Sigmoid colon (tissue), 6 donors: ENCODE measurements at regions not wholly inside any gene's neighbourhood (a gene's known extent, or its start where the extent isn't known, plus 50 kb on each side); places are given as distances from the start of the nearest gene placed in this dataset.

Experiments
- DNase-seq: peaks from one replicate; pipeline ENCODE4 v3.0.0-alpha.2; 2019
- H3K27ac ChIP-seq, 4 donors: fragments of 200-600 bp; sonication (generic); one replicate each; pipeline ENCODE4 v1.5.1; 2016 to 2019; ENCODE audit warnings: mild to moderate bottlenecking in 1 of 4
- H3K27me3 ChIP-seq, 3 donors: fragments of 200-600 bp; sonication (generic); one replicate each; pipeline ENCODE4 v1.5.1; 2019; ENCODE audit warnings: mild to moderate bottlenecking in 1 of 3
- H3K36me3 ChIP-seq, 4 donors: fragments of 200-600 bp; sonication (generic); one replicate each; pipeline ENCODE4 v1.5.1; 2016 to 2019
- H3K4me1 ChIP-seq, 4 donors: fragments of 200-600 bp; sonication (generic); one replicate each; pipeline ENCODE4 v1.5.1; 2017 to 2019
- H3K4me3 ChIP-seq, 4 donors: fragments of 200-600 bp; sonication (generic); one replicate each; pipeline ENCODE4 v1.5.1; 2017 to 2019; ENCODE audit warnings: mild to moderate bottlenecking in 2 of 4, moderate library complexity in 1 of 4
- H3K9me3 ChIP-seq, 4 donors: fragments of 200-600 bp in 3 of 4; sonication (generic) in 3 of 4; one replicate each; pipeline versions ENCODE4 v1.5.1 to v1.6.1; 2013 to 2019
- EP300 ChIP-seq, 4 donors: sonication (generic); formaldehyde crosslinking; IDR thresholded peaks; one replicate each; pipeline ENCODE4 v1.6.1; 2017; ENCODE audit warnings: antibody characterized with exemption in 4 of 4
- POLR2A ChIP-seq, 2 donors: fragments of 450-650 bp; IDR thresholded peaks; one replicate each; pipeline ENCODE4 v1.6.1; 2016; ENCODE audit warnings: antibody characterized with exemption in 2 of 2, mild to moderate bottlenecking in 2 of 2, moderate library complexity in 2 of 2
- POLR2AphosphoS5 ChIP-seq, 4 donors: sonication (generic); formaldehyde crosslinking; IDR thresholded peaks; one replicate each; pipeline ENCODE4 v1.6.1; 2017; ENCODE audit warnings: antibody characterized with exemption in 4 of 4
- WGBS, 2 donors: extraction: QIAGEN DNeasy Blood & Tissue Kit; methylation state at CpG; one replicate each; pipeline ENCODE4 v1.1.7; 2013; 5-methylcytosine and 5-hydroxymethylcytosine counted together
- intact Hi-C: fragments of 100-400 bp; cut with DNase I; formaldehyde crosslinking; loops from one replicate; pipeline ENCODE4 v1.15.1; 2023
- TF ChIP-seq, protein P1 (sequence below), 4 experiments: fragments of 450-650 bp in 3 of 4; fragments of 200-600 bp in 1 of 4; IDR thresholded peaks; one replicate each; pipeline ENCODE4 v1.5.1; 2016 to 2019; ENCODE audit warnings: antibody characterized with exemption in 4 of 4, mild to moderate bottlenecking in 3 of 4, moderate library complexity in 2 of 4
- donor health status: healthy with polysubstance abuse.
- donor health status: healthy.

DNA sequence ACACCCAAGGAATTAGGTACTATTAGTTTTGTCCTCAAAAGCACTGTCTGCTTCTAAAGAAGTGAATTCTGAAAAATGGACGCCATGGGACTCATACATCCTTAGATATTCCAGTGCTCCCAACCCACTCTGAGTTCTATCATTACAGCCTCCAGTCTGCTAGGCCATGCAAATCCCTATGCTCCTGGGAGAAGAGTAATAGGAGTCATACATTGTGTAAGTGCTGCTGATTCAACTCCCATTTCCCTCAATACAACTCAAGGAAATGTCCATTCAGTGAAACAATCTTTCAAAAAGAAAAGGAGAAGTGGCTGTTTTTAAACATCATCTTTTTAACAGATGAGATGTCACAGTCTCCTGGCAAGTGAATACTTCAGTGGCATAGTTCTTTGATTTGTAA lies 590.2 kb upstream of the LRRC4C start:
- no peaks in the 10 kb centered on the region for H3K4me1 ChIP-seq
- H3K36me3 ChIP-seq = no peaks in the 10 kb centered on the region
- intact Hi-C loops = no loop called here
- no peaks in the 10 kb centered on the region for H3K9me3 ChIP-seq
- no peak for DNase-seq
- TF ChIP-seq, protein P1, sequence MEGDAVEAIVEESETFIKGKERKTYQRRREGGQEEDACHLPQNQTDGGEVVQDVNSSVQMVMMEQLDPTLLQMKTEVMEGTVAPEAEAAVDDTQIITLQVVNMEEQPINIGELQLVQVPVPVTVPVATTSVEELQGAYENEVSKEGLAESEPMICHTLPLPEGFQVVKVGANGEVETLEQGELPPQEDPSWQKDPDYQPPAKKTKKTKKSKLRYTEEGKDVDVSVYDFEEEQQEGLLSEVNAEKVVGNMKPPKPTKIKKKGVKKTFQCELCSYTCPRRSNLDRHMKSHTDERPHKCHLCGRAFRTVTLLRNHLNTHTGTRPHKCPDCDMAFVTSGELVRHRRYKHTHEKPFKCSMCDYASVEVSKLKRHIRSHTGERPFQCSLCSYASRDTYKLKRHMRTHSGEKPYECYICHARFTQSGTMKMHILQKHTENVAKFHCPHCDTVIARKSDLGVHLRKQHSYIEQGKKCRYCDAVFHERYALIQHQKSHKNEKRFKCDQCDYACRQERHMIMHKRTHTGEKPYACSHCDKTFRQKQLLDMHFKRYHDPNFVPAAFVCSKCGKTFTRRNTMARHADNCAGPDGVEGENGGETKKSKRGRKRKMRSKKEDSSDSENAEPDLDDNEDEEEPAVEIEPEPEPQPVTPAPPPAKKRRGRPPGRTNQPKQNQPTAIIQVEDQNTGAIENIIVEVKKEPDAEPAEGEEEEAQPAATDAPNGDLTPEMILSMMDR (IDR thresholded peaks at IDR 0.05) = no peak
- TF ChIP-seq POLR2A (IDR thresholded peaks at IDR 0.05) (no peak), EP300 (IDR thresholded peaks at IDR 0.05) (no peak), POLR2AphosphoS5 (IDR thresholded peaks at IDR 0.05) (no peak)
- 60 to 86% methylated on average over 1 of the region's 1 CpG for WGBS, 2 donors
- no peaks in the 10 kb centered on the region for H3K27me3 ChIP-seq
- H3K4me3 ChIP-seq = no peak overlapping the region
- H3K27ac ChIP-seq = no peak overlapping the region

DNA sequence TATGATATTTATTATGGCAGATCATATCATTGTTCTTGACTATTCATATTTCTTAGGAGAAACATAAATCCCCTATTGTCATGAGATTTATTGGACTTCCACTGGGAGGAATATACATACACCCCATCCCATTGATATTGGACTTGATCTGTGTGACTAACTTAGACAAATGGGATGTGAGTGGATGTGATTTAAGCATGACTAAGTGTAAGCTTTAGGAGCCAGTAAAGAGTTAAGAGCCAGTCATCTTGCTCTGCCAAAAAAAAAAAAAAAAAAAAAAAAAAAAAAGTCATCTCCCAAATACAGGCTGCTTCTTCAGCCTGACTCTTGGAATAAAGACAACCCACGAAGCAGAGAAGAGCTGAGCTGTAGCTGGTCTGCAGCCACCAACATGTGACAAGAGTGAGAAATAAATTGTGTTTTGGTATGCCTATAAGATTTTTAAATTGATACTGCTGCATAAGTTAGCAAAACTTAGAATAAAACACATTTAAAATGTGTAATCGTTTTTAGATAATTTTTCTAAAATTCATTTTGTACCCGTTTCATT lies 595.0 kb upstream of the LRRC4C start:
- no peaks in the 10 kb centered on the region for H3K27me3 ChIP-seq
- H3K36me3 ChIP-seq = no peaks in the 10 kb centered on the region
- WGBS, 2 donors = 72 to 78% methylated on average over 3 of the region's 3 CpGs
- TF ChIP-seq POLR2AphosphoS5 (IDR thresholded peaks at IDR 0.05) (no peak), POLR2A (IDR thresholded peaks at IDR 0.05) (no peak), EP300 (IDR thresholded peaks at IDR 0.05) (no peak)
- TF ChIP-seq, protein P1 (IDR thresholded peaks at IDR 0.05) = no peak
- no peaks in the 10 kb centered on the region for H3K4me1 ChIP-seq
- intact Hi-C loops = no loop called here
- no peak overlapping the region for H3K27ac ChIP-seq
- H3K4me3 ChIP-seq = no peak overlapping the region
- no peak for DNase-seq
- no peaks in the 10 kb centered on the region for H3K9me3 ChIP-seq

DNA sequence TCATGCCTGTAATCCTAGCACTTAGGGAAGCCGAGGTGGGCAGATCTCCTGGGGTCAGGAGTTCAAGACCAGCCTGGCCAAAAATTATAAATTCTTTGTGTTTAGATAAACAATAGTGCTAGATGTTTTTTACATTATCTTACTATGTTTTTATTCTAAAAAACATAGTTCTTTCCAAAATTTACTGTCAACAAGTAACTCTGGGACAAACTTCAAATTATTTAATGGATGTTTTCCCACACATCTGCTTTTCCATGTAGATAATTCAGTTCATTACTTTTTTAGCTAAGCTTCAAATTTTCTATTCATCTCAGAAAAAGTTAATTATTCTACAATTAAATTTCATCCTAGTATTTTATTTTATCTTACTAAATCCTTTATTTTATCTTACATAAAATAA lies 596.2 kb upstream of the LRRC4C start:
- Histone ChIP-seq H3K27me3 (no peaks in the 10 kb centered on the region), H3K27ac (no peak overlapping the region), H3K36me3 (no peaks in the 10 kb centered on the region), H3K4me1 (no peaks in the 10 kb centered on the region), H3K4me3 (no peak overlapping the region), H3K9me3 (no peaks in the 10 kb centered on the region)
- intact Hi-C loops = no loop called here
- TF ChIP-seq, protein P1 (IDR thresholded peaks at IDR 0.05) = no peak
- TF ChIP-seq POLR2A (IDR thresholded peaks at IDR 0.05) (no peak), EP300 (IDR thresholded peaks at IDR 0.05) (no peak), POLR2AphosphoS5 (IDR thresholded peaks at IDR 0.05) (no peak)
- 67 to 82% methylated on average over 1 of the region's 1 CpG for WGBS, 2 donors
- no peak for DNase-seq

DNA sequence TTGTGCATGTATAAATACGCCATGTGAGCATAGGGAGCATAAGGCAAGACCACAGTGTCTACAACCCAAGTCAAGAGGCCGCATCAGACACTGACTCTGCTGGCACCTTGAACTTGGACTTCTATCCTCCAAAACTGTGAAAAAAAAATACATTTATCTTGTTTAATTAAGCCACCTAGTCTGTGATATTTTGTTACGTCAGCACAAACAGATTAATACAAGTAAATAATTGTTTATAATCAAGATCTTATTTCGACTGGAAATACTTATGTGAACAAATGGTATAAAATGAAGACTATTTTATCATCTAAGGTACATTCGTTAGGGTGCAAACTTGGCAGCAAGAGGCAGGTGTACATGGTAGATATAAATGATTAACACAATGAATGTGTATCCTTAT lies 599.3 kb upstream of the LRRC4C start:
- WGBS, 2 donors = 81 to 83% methylated on average over 5 of the region's 5 CpGs
- intact Hi-C loops = no loop called here
- Histone ChIP-seq H3K4me1 (no peaks in the 10 kb centered on the region), H3K27me3 (no peaks in the 10 kb centered on the region), H3K36me3 (no peaks in the 10 kb centered on the region), H3K9me3 (no peaks in the 10 kb centered on the region), H3K27ac (no peak overlapping the region), H3K4me3 (no peak overlapping the region)
- no peak for TF ChIP-seq EP300 (IDR thresholded peaks at IDR 0.05)
- DNase-seq = no peak

DNA sequence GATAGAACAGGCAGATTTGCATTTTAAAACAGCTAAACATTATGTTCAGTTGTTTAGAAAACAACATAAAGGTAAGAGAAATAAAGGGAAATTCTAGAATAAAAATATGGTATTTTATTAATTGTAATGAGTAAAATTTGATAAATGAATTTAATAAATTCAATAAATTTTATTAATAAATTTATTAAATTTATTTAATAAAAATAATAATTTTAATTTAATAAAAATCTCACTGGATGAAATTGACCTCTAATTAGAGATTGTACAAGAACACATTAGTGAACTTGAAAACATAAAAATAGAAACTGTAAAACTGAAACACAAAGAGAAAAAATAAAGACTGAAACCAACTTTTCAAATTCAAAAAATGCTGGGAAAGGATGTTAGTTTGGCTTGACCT lies 605.7 kb upstream of the LRRC4C start:
- no peak overlapping the region for H3K4me3 ChIP-seq
- H3K27me3 ChIP-seq = no peaks in the 10 kb centered on the region
- no peaks in the 10 kb centered on the region for H3K36me3 ChIP-seq
- intact Hi-C loops = no loop called here
- H3K4me1 ChIP-seq = no peaks in the 10 kb centered on the region
- no peak for TF ChIP-seq EP300 (IDR thresholded peaks at IDR 0.05)
- no peak for TF ChIP-seq POLR2A (IDR thresholded peaks at IDR 0.05)
- TF ChIP-seq POLR2AphosphoS5 (IDR thresholded peaks at IDR 0.05) = no peak
- TF ChIP-seq, protein P1 (IDR thresholded peaks at IDR 0.05) = no peak
- DNase-seq = no peak
- H3K27ac ChIP-seq = no peak overlapping the region
- no peaks in the 10 kb centered on the region for H3K9me3 ChIP-seq
